ENCODE measurements at regions not wholly inside any gene's neighbourhood (a gene's known extent, or its start where the extent isn't known, plus 50 kb on each side); places are given as distances from the start of the nearest gene placed in this dataset.
A peak's percentile ranks its signal among the peaks of the same experiment; 100 is the strongest.

DNA sequence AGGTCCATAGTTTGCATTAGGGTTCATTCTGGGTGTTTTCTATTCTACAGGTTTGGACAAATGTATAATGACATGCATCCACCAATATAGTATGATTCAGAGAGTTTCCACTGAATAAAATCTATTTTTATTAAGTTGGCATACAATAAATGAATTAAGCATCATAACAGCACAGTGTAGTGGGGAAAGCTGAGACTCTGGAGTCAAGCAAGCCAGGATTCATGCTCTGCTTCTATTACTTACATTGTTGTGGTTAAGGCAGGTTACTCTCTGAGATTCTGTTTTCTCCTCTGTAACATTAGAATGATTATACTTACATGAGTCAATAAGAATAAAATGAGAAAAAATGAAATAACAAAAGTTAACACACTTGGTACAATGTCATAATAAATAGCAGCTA lies 131.3 kb downstream of the SLC30A10 start:
- H3K4me1 ChIP-seq (ENCODE audit: control insufficient read depth, insufficient read depth, low read length), result no peaks in the 10 kb centered on the region
- no peak for TF ChIP-seq NFE2L2 (IDR thresholded peaks at IDR 0.05; ENCODE audit: low read depth, low read length)
- no peak for TF ChIP-seq BHLHE40 (IDR thresholded peaks at IDR 0.05; ENCODE audit: low read depth, low read length)
- no peak for TF ChIP-seq FOS (IDR thresholded peaks at IDR 0.05; ENCODE audit: low read depth, low read length)
- TF ChIP-seq MXI1 (IDR thresholded peaks at IDR 0.05; ENCODE audit: borderline replicate concordance, low read depth, low read length), result no peak
- no peak for TF ChIP-seq RFX5 (IDR thresholded peaks at IDR 0.05; ENCODE audit: low read depth, low read length)
- no peak for TF ChIP-seq MAFK (IDR thresholded peaks at IDR 0.05; ENCODE audit: low read depth, low read length)
- TF ChIP-seq CEBPB (IDR thresholded peaks at IDR 0.05; ENCODE audit: low read depth, low read length), result no peak
- TF ChIP-seq, protein P1, sequence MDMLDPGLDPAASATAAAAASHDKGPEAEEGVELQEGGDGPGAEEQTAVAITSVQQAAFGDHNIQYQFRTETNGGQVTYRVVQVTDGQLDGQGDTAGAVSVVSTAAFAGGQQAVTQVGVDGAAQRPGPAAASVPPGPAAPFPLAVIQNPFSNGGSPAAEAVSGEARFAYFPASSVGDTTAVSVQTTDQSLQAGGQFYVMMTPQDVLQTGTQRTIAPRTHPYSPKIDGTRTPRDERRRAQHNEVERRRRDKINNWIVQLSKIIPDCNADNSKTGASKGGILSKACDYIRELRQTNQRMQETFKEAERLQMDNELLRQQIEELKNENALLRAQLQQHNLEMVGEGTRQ (IDR thresholded peaks at IDR 0.05; ENCODE audit: low read depth, low read length), result no peak
- TF ChIP-seq MAZ (IDR thresholded peaks at IDR 0.05; ENCODE audit: borderline replicate concordance, low read depth, low read length), result no peak
- no peak for TF ChIP-seq POLR2A (IDR thresholded peaks at IDR 0.05; ENCODE audit: low read depth, low read length)
- no peak for TF ChIP-seq RCOR1 (IDR thresholded peaks at IDR 0.05; ENCODE audit: insufficient replicate concordance, low read length)
- no peaks in the 10 kb centered on the region for H3K9me3 ChIP-seq (ENCODE audit: control insufficient read depth, insufficient read depth, low read length)
- no peak overlapping the region for H3K18ac ChIP-seq (ENCODE audit: low read depth, low read length)
- no peaks in the 10 kb centered on the region for H3K9me1 ChIP-seq (ENCODE audit: insufficient read depth, low read length)
- DNase-seq (peak; percentile 20), ATAC-seq (ENCODE audit: low read depth) (no peak)
- H2AK9ac ChIP-seq (replicated peaks; ENCODE audit: low read depth, low read length, poor library complexity), result no peak overlapping the region
- dilution Hi-C loops (cut with HindIII; ENCODE audit: low sequenced_read_pairs, unreplicated experiment), result no loop called here
- H3K4me2 ChIP-seq (ENCODE audit: low read depth, low read length), result no peak overlapping the region
- H3K14ac ChIP-seq (replicated peaks; ENCODE audit: low read depth, low read length), result no peak overlapping the region
- H2BK15ac ChIP-seq (ENCODE audit: low read depth, low read length), result no peak overlapping the region
- H3K9ac ChIP-seq (ENCODE audit: low read depth, low read length), result no peak overlapping the region
- no peaks in the 10 kb centered on the region for H3K27me3 ChIP-seq (ENCODE audit: control insufficient read depth, insufficient read depth, low read length)
- no peak overlapping the region for H2AFZ ChIP-seq (replicated peaks; ENCODE audit: low read length, poor library complexity)
- H3K36me3 ChIP-seq (ENCODE audit: control insufficient read depth, insufficient read depth, low read length), result no peaks in the 10 kb centered on the region
- H4K91ac ChIP-seq (ENCODE audit: insufficient read depth, low read depth, low read length), result no peak overlapping the region
- H4K5ac ChIP-seq (ENCODE audit: low read depth, low read length), result no peak overlapping the region
- H4K8ac ChIP-seq (ENCODE audit: low read depth in 2 of 2, low read length in 2 of 2), result no peak overlapping the region
- no peak overlapping the region; the same call in 1 of the 2 replicates for H2AK5ac ChIP-seq (ENCODE audit: low read depth, low read length)
- H2BK120ac ChIP-seq (ENCODE audit: low read depth, low read length), result no peak overlapping the region
- H3K79me1 ChIP-seq (ENCODE audit: low read depth in 1 of 2, low read length in 2 of 2), result no peaks in the 10 kb centered on the region
- H2BK5ac ChIP-seq (ENCODE audit: low read depth, low read length, poor library complexity, severe bottlenecking), result no peak overlapping the region
- intact Hi-C loops (cut with micrococcal nuclease), result no loop called here
- in situ Hi-C loops (cut with MboI; ENCODE audit: low sequenced_read_pairs), result no loop called here
- no peak overlapping the region for H3K4me3 ChIP-seq (ENCODE audit: insufficient read depth, low read depth, low read length)
- ChIA-PET POLR2A (ENCODE audit: unreplicated experiment) (no interaction called here), CTCF (no interaction called here)
- no peak overlapping the region for H3K27ac ChIP-seq (ENCODE audit: insufficient read depth, low read length)
- H3K23ac ChIP-seq (ENCODE audit: low read depth, low read length), result no peak overlapping the region
- H3K56ac ChIP-seq (ENCODE audit: extremely low read depth, insufficient read depth, low read length), result no peak overlapping the region
- H3K4ac ChIP-seq (ENCODE audit: low read depth, low read length), result no peak overlapping the region
- H4K20me1 ChIP-seq (ENCODE audit: insufficient read depth, low read length), result no peaks in the 10 kb centered on the region
- BruUV-seq (replicated peaks), result no TSS peak
- H2BK20ac ChIP-seq (ENCODE audit: low read depth, low read length), result no peak overlapping the region
